SH-SY5Y (cell line): ENCODE measurements at regions not wholly inside any gene's neighbourhood (a gene's known extent, or its start where the extent isn't known, plus 50 kb on each side); places are given as distances from the start of the nearest gene placed in this dataset.

Experiments
- GATA2 ChIP-seq: IDR thresholded peaks from 2 replicates; pipeline ENCODE4 v1.6.1; 2011; ENCODE audit warnings: mild to moderate bottlenecking, low read depth, low read length
- GATA3 ChIP-seq: IDR thresholded peaks from 2 replicates; pipeline ENCODE4 v1.6.1; 2011; ENCODE audit warnings: low read depth, mild to moderate bottlenecking, low read length, moderate library complexity

DNA sequence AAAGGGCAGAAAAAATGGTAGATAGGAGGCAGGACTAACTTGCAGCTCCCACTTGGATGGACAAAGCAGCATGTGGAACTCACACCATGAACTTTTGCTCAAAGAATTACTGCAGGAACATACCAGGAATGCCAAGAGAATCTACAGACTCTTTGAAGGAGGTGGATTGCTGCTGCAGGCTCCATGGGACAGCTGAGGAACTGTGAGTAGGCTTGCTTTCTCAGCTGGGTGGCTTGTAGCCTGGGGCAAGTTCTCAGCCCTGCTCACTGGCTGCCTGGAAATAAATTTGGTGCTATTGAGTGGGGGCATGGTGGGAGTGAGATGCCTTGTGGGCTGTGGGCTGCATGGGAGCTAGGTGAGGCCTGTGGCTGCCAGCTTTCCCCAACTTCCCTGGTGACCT lies 574.5 kb downstream of the PRELID2 start:
- TF ChIP-seq GATA3: no peak
- TF ChIP-seq GATA2: no peak
